GM10266 (cell line): ENCODE measurements at regions not wholly inside any gene's neighbourhood (a gene's known extent, or its start where the extent isn't known, plus 50 kb on each side); places are given as distances from the start of the nearest gene placed in this dataset.

ENCODE experiments used
- DNase-seq: peaks from one replicate; pipeline ENCODE4 v3.0.0; 2012; ENCODE audit errors: extremely low spot score
- CTCF ChIP-seq: IDR thresholded peaks from 2 replicates; pipeline ENCODE4 v1.5.1; 2012; ENCODE audit warnings: mild to moderate bottlenecking, low read depth; ENCODE audit not compliant: control insufficient read depth, insufficient read depth; ENCODE audit errors: missing control alignments

DNA sequence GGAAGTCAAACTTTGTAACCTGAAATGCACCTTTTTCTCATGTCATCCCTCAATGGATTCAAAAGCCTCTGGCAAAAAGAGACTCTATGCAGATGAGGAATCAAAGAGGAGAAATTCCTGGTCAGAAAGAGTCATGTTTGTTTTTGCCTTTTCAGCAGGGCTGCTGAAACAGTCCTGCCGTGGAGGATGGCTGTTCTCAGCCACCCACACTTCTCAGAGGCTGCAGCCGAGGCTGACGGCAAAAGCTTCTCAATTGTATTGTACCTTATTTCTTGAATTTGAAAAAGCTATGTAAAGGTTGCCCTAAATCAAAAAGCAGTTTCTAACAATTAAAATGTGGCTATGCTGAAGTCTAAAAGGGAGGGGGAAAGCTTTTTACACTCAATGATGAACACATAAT is 385.3 kb downstream of the KCTD12 start:
- no peak for DNase-seq

GRCh38 chr13:76499891-76500290 is 386.3 kb downstream of the KCTD12 start:
- DNase-seq = no peak
- TF ChIP-seq CTCF = no peak

More for the DNA sequence above, 385.3 kb downstream of the KCTD12 start:
- TF ChIP-seq CTCF = no peak

DNA sequence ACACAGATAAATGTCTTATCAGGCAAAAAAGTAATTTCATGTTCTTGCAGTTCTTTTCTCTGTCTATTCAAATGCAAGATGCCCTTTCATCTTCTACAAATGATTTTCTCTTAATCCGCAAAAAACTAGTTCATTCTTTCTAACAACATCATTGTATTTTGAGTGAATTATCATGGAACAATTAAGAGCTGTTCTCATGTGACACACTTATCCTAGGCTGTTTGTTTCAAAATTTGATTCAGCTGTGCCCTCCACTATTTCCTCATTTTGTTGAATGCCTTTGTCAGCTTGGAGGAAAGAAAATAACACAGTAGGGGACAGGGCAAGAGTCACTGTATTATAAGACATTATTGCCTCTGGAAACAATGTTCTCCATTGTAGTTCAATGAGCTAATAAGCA is 396.9 kb downstream of the KCTD12 start:
- TF ChIP-seq CTCF = no peak
- no peak for DNase-seq

DNA sequence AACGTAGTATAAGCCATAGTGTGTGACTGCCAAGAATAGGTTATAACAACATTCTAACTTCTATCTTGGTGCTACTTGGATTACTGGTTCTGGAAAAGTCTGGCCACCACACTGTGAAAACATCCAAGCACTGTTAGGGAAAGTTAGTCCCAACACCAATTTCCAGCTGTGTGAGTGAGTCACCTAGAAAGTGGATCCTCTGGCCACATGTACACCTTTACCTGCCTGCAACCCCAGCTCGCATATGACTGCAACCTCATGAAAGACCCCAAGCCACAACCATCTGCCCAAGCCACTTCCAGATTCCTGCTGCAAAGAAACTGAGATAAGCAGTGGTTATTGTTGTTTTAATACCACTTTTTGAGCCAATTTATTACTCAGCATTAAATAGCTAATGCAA is 404.5 kb downstream of the KCTD12 start:
- TF ChIP-seq CTCF = no peak
- DNase-seq = no peak

DNA sequence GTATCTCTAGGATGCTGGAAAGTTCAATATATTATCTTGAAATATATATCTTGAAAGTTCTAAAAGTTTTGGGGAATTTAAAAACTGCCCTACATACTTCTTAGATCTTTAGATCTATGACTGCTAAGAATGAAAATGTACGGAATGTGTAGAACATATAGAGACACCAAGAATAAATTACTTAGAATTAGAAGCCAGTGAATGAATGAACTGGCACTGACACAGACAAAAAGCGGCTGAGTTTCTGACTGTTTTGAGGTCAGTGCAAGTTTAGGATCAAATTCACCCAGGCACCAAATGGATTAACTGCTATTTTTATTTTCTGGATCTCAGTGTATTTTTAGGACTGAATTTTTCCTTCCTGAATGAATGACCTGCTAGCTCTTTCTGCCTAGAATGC is 411.2 kb downstream of the KCTD12 start:
- no peak for TF ChIP-seq CTCF
- DNase-seq = no peak

GRCh38 chr13:76474356-76474755 is 411.8 kb downstream of the KCTD12 start:
- no peak for TF ChIP-seq CTCF
- DNase-seq = no peak

DNA sequence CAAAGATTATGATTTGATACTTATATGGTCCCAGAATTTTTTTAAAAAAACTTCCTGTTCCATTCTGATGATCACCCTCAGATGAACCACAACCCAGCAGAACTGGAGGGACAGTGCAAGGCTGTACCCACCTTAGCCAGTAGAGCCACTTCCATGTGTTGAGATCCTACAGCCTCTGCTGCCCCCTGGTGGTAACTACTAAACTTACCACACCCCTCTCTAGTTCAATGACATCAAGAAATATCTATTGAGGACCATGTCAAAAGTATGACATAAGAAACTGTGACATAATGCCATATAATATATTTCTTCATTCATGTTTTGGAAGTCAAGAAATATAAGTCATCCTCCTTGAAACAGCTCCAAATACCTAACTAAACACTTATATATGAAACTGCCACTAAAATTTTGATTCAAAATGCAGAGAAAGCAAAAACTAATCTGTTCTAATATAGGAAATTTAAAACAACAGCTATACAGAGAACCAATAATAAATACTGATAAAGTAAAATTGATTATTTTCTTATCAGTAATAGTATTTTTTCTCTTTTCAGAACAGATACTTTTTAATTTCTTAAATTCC is 412.6 kb downstream of the KCTD12 start:
- peak; percentile 48 for DNase-seq

More for the DNA sequence above, 412.6 kb downstream of the KCTD12 start:
- peak; percentile 67 for TF ChIP-seq CTCF
